SIG-M5 treated with dmso at 0.1 percent for 504 hours (cell line): ENCODE measurements at regions not wholly inside any gene's neighbourhood (a gene's known extent, or its start where the extent isn't known, plus 50 kb on each side); places are given as distances from the start of the nearest gene placed in this dataset.

Experiments
- DNase-seq: peaks from one replicate; lab custom pipeline; 2025; ENCODE audit not compliant: unreplicated experiment; lab: John Stamatoyannopoulos, UW

- DNase-seq = no peak
These were observed 143.4 kb upstream of the MYOCD start for GRCh38 chr17:12522336-12522735.

- DNase-seq = peak; percentile 45
These were observed 142.9 kb upstream of the MYOCD start for GRCh38 chr17:12522743-12523183.

GRCh38 chr17:12523244-12523643, 142.4 kb upstream of the MYOCD start:
- no peak for DNase-seq

GRCh38 chr17:12528036-12528435, 137.7 kb upstream of the MYOCD start:
- no peak for DNase-seq

GRCh38 chr17:12530161-12530560, 135.5 kb upstream of the MYOCD start:
- DNase-seq = no peak

- DNase-seq = no peak
These were observed 129.7 kb upstream of the MYOCD start for GRCh38 chr17:12536021-12536420.

GRCh38 chr17:12536472-12536871, 129.2 kb upstream of the MYOCD start:
- DNase-seq = no peak

- no peak for DNase-seq
These were observed 128.3 kb upstream of the MYOCD start for GRCh38 chr17:12537436-12537835.

- no peak for DNase-seq
These were observed 127.7 kb upstream of the MYOCD start for GRCh38 chr17:12538003-12538402.

GRCh38 chr17:12545877-12546513, 119.7 kb upstream of the MYOCD start:
- peak; percentile 54 for DNase-seq

- DNase-seq = no peak
These were observed 118.7 kb upstream of the MYOCD start for GRCh38 chr17:12546983-12547382.

- no peak for DNase-seq
These were observed 117.9 kb upstream of the MYOCD start for GRCh38 chr17:12547831-12548230.

- no peak for DNase-seq
These were observed 117.1 kb upstream of the MYOCD start for GRCh38 chr17:12548558-12548957.

GRCh38 chr17:12549499-12550041, 116.1 kb upstream of the MYOCD start:
- no peak for DNase-seq

GRCh38 chr17:12553625-12554024, 112.1 kb upstream of the MYOCD start:
- no peak for DNase-seq

GRCh38 chr17:12554251-12554650, 111.4 kb upstream of the MYOCD start:
- DNase-seq = no peak

- DNase-seq = no peak
These were observed 99.4 kb upstream of the MYOCD start for GRCh38 chr17:12566291-12566690.

- no peak for DNase-seq
These were observed 98.3 kb upstream of the MYOCD start for GRCh38 chr17:12567077-12568053.

GRCh38 chr17:12568358-12569251, 97.1 kb upstream of the MYOCD start:
- no peak for DNase-seq

GRCh38 chr17:12571606-12572005, 94.1 kb upstream of the MYOCD start:
- DNase-seq = no peak

GRCh38 chr17:12574525-12574924, 91.2 kb upstream of the MYOCD start:
- DNase-seq = no peak
